SK-N-SH (cell line): ENCODE measurements at regions not wholly inside any gene's neighbourhood (a gene's known extent, or its start where the extent isn't known, plus 50 kb on each side); places are given as distances from the start of the nearest gene placed in this dataset.

Source experiments
- CTCF ChIP-seq: fragments of 200-600 bp; sonication (generic); IDR thresholded peaks from 2 replicates; pipeline ENCODE4 v1.6.1; 2017; ENCODE audit warnings: antibody characterized with exemption, mild to moderate bottlenecking, moderate library complexity
- ELF1 ChIP-seq: IDR thresholded peaks from 2 replicates; pipeline ENCODE4 v1.4.0; 2012
- EP300 ChIP-seq, 2 experiments: IDR thresholded peaks; 2 replicates each; pipeline versions ENCODE4 v1.4.0 to v1.6.1; 2012; ENCODE audit warnings: borderline replicate concordance in 1 of 2, low read depth in 1 of 2, low read length in 1 of 2
- GABPA ChIP-seq: IDR thresholded peaks from 2 replicates; pipeline ENCODE4 v1.4.0; 2012; ENCODE audit warnings: low read depth, mild to moderate bottlenecking
- RAD21 ChIP-seq: IDR thresholded peaks from 2 replicates; pipeline ENCODE4 v1.6.1; 2012; ENCODE audit warnings: mild to moderate bottlenecking, low read length
- RFX5 ChIP-seq: IDR thresholded peaks from 2 replicates; pipeline ENCODE4 v1.6.1; 2012; ENCODE audit warnings: mild to moderate bottlenecking, improper control_type of control experiment, low read length
- TCF12 ChIP-seq: IDR thresholded peaks from 2 replicates; pipeline ENCODE4 v1.4.0; 2012
- YY1 ChIP-seq: IDR thresholded peaks from 2 replicates; pipeline ENCODE4 v1.4.0; 2012; ENCODE audit warnings: low read depth, mild to moderate bottlenecking
- TF ChIP-seq, protein P1 (sequence below): IDR thresholded peaks from 2 replicates; pipeline ENCODE4 v1.6.1; 2012; ENCODE audit warnings: mild to moderate bottlenecking, low read depth, low read length, moderate library complexity
- TF ChIP-seq, protein P2 (sequence below): IDR thresholded peaks from 2 replicates; pipeline ENCODE4 v1.4.0; 2012; ENCODE audit warnings: low read depth, borderline replicate concordance

- TF ChIP-seq RAD21: no peak
- no peak for TF ChIP-seq ELF1
- TF ChIP-seq CTCF: no peak
- no peak for TF ChIP-seq GABPA
- TF ChIP-seq RFX5: no peak
- no peak for TF ChIP-seq TCF12
- TF ChIP-seq EP300 (IDR thresholded peaks at IDR 0.05; ENCODE audit: borderline replicate concordance in 1 of 2, low read depth in 1 of 2, low read length in 1 of 2): no peak
- TF ChIP-seq YY1: no peak
- TF ChIP-seq, protein P1, sequence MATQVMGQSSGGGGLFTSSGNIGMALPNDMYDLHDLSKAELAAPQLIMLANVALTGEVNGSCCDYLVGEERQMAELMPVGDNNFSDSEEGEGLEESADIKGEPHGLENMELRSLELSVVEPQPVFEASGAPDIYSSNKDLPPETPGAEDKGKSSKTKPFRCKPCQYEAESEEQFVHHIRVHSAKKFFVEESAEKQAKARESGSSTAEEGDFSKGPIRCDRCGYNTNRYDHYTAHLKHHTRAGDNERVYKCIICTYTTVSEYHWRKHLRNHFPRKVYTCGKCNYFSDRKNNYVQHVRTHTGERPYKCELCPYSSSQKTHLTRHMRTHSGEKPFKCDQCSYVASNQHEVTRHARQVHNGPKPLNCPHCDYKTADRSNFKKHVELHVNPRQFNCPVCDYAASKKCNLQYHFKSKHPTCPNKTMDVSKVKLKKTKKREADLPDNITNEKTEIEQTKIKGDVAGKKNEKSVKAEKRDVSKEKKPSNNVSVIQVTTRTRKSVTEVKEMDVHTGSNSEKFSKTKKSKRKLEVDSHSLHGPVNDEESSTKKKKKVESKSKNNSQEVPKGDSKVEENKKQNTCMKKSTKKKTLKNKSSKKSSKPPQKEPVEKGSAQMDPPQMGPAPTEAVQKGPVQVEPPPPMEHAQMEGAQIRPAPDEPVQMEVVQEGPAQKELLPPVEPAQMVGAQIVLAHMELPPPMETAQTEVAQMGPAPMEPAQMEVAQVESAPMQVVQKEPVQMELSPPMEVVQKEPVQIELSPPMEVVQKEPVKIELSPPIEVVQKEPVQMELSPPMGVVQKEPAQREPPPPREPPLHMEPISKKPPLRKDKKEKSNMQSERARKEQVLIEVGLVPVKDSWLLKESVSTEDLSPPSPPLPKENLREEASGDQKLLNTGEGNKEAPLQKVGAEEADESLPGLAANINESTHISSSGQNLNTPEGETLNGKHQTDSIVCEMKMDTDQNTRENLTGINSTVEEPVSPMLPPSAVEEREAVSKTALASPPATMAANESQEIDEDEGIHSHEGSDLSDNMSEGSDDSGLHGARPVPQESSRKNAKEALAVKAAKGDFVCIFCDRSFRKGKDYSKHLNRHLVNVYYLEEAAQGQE: no peak
- TF ChIP-seq, protein P2, sequence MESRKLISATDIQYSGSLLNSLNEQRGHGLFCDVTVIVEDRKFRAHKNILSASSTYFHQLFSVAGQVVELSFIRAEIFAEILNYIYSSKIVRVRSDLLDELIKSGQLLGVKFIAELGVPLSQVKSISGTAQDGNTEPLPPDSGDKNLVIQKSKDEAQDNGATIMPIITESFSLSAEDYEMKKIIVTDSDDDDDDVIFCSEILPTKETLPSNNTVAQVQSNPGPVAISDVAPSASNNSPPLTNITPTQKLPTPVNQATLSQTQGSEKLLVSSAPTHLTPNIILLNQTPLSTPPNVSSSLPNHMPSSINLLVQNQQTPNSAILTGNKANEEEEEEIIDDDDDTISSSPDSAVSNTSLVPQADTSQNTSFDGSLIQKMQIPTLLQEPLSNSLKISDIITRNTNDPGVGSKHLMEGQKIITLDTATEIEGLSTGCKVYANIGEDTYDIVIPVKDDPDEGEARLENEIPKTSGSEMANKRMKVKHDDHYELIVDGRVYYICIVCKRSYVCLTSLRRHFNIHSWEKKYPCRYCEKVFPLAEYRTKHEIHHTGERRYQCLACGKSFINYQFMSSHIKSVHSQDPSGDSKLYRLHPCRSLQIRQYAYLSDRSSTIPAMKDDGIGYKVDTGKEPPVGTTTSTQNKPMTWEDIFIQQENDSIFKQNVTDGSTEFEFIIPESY: no peak
These were observed 84.5 kb upstream of the LRFN2 start for GRCh38 chr6:40671694-40672050.
